HL-60 (cell line): ENCODE measurements at regions not wholly inside any gene's neighbourhood (a gene's known extent, or its start where the extent isn't known, plus 50 kb on each side); places are given as distances from the start of the nearest gene placed in this dataset.

ENCODE experiments used
- DNase-seq, 2 experiments: peaks; one replicate each; pipeline ENCODE4 v3.0.0-alpha.2; 2010 to 2020; ENCODE audit warnings: low read depth in 1 of 2, low spot score in 1 of 2
- H3K27ac ChIP-seq: fragments of 250-450 bp; sonication (Bioruptor Pico); replicated peaks from 2 replicates; pipeline ENCODE4 v1.5.1; 2020; ENCODE audit warnings: mild to moderate bottlenecking, moderate library complexity
- H3K27me3 ChIP-seq: fragments of 250-450 bp; sonication (Bioruptor Pico); 2 replicates; pipeline ENCODE4 v1.5.1; 2021; ENCODE audit warnings: mild to moderate bottlenecking, moderate library complexity; ENCODE audit not compliant: insufficient read depth, poor library complexity, severe bottlenecking
- H3K4me3 ChIP-seq: replicated peaks from 2 replicates; pipeline ENCODE4 v1.5.1; 2011; ENCODE audit warnings: mild to moderate bottlenecking, control low read depth, low read length; ENCODE audit not compliant: insufficient read depth
- GABPA ChIP-seq: IDR thresholded peaks from 2 replicates; pipeline ENCODE4 v1.6.1; 2012; ENCODE audit warnings: low read depth
- POLR2AphosphoS5 ChIP-seq: IDR thresholded peaks from 2 replicates; pipeline ENCODE4 v1.6.1; 2012; ENCODE audit warnings: low read depth
- SPI1 ChIP-seq: IDR thresholded peaks from 2 replicates; pipeline ENCODE4 v1.6.1; 2012; ENCODE audit warnings: low read depth, mild to moderate bottlenecking, borderline replicate concordance
- TF ChIP-seq, protein P1 (sequence below): IDR thresholded peaks from 2 replicates; pipeline ENCODE4 v1.6.1; 2012; ENCODE audit warnings: low read depth; ENCODE audit not compliant: insufficient replicate concordance
- TF ChIP-seq, protein P2 (sequence below): IDR thresholded peaks from one replicate; pipeline ENCODE4 v1.5.1; 2011; ENCODE audit warnings: low read length, control low read depth, inconsistent platforms; ENCODE audit not compliant: insufficient read depth

DNA sequence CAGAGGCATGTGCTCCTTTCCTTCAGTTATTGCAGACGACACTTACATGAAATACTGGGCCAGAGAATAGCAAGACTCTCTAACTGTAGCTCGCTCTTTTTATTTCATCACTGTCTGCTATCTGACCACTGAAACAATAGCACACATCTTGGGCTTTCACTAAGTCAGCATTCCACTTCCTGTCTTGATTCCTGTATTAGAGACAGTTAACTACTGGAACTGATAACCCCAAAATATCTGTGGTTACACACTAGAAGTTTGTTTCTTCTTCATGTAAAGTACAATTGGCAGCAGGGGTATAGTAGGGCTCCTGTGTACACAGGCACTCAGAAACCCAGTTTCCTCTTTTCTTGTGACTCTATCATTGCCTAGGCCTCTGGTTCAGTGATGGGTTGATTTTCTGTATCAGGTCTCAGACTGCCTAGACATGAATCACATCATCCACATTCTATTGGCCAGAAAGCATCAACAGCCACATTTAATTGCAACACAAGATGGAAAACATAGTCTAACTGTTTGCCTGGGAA, 230.2 kb upstream of the CD96 start:
- TF ChIP-seq, protein P1, sequence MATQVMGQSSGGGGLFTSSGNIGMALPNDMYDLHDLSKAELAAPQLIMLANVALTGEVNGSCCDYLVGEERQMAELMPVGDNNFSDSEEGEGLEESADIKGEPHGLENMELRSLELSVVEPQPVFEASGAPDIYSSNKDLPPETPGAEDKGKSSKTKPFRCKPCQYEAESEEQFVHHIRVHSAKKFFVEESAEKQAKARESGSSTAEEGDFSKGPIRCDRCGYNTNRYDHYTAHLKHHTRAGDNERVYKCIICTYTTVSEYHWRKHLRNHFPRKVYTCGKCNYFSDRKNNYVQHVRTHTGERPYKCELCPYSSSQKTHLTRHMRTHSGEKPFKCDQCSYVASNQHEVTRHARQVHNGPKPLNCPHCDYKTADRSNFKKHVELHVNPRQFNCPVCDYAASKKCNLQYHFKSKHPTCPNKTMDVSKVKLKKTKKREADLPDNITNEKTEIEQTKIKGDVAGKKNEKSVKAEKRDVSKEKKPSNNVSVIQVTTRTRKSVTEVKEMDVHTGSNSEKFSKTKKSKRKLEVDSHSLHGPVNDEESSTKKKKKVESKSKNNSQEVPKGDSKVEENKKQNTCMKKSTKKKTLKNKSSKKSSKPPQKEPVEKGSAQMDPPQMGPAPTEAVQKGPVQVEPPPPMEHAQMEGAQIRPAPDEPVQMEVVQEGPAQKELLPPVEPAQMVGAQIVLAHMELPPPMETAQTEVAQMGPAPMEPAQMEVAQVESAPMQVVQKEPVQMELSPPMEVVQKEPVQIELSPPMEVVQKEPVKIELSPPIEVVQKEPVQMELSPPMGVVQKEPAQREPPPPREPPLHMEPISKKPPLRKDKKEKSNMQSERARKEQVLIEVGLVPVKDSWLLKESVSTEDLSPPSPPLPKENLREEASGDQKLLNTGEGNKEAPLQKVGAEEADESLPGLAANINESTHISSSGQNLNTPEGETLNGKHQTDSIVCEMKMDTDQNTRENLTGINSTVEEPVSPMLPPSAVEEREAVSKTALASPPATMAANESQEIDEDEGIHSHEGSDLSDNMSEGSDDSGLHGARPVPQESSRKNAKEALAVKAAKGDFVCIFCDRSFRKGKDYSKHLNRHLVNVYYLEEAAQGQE, result no peak
- TF ChIP-seq GABPA, result no peak
- TF ChIP-seq SPI1, result no peak
- TF ChIP-seq, protein P2, sequence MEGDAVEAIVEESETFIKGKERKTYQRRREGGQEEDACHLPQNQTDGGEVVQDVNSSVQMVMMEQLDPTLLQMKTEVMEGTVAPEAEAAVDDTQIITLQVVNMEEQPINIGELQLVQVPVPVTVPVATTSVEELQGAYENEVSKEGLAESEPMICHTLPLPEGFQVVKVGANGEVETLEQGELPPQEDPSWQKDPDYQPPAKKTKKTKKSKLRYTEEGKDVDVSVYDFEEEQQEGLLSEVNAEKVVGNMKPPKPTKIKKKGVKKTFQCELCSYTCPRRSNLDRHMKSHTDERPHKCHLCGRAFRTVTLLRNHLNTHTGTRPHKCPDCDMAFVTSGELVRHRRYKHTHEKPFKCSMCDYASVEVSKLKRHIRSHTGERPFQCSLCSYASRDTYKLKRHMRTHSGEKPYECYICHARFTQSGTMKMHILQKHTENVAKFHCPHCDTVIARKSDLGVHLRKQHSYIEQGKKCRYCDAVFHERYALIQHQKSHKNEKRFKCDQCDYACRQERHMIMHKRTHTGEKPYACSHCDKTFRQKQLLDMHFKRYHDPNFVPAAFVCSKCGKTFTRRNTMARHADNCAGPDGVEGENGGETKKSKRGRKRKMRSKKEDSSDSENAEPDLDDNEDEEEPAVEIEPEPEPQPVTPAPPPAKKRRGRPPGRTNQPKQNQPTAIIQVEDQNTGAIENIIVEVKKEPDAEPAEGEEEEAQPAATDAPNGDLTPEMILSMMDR, result no peak
- no peak for TF ChIP-seq POLR2AphosphoS5
- Histone ChIP-seq H3K4me3 (no peak overlapping the region), H3K27me3 (no peaks in the 10 kb centered on the region), H3K27ac (no peak overlapping the region)
- no peak for DNase-seq

DNA sequence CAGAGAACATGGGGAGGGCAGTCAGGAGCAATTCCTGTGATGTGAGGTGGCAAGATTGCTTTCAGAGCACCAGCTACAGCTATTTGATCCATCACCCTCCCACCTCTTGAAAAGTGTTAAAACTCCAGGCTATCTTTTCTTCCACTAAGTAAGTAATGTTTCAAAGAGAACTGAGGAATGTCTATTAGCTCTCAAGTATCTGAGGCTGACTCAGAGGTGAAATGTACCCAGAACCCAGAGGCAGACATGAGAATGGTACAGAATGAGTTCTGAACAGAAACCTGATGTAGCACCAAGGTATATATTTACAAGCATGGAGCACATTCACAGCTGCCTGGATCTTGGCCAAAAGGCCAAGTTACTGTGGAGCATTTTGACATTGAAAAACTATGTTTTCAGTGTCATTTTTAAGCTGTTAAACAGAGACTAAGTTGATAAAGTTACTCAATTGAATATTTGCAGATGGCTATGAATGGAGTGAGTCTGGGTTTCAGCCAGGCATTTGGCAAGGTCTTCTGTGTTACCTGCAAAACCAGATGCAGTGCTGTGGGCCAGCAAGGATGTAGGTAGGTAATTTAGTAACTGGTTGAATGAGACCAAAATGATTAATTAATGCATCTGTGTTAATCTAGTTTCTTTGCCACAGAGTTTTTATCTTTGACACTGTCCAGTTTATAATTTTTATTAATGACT, 227.7 kb upstream of the CD96 start:
- no peak for TF ChIP-seq POLR2AphosphoS5
- no peak for TF ChIP-seq GABPA
- TF ChIP-seq, protein P1, result no peak
- TF ChIP-seq, protein P2, result no peak
- no peak for TF ChIP-seq SPI1
- Histone ChIP-seq H3K27ac (no peak overlapping the region), H3K4me3 (no peak overlapping the region), H3K27me3 (no peaks in the 10 kb centered on the region)
- no peak for DNase-seq

DNA sequence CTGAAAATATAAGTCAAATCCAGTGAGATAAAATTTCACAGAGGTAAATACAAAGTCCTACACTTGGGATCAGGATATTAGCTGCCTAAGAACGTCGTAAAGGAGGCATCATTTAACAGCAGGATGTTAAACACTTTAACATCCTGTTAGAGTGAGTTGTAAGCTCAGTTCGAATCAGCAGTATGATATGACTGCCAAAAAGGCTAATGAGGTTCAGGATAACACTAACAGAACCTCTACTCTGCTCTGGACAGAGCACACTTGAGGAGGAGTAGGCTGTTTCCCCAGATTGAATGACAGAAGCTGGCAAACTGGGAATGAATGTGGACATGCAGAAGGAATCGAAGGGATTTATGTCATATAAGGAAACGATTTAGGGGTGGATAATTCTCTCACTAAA, 227.1 kb upstream of the CD96 start:
- no peak overlapping the region for H3K4me3 ChIP-seq
- H3K27ac ChIP-seq, result no peak overlapping the region
- TF ChIP-seq POLR2AphosphoS5 (no peak), GABPA (no peak)
- H3K27me3 ChIP-seq, result no peaks in the 10 kb centered on the region
- no peak for DNase-seq

DNA sequence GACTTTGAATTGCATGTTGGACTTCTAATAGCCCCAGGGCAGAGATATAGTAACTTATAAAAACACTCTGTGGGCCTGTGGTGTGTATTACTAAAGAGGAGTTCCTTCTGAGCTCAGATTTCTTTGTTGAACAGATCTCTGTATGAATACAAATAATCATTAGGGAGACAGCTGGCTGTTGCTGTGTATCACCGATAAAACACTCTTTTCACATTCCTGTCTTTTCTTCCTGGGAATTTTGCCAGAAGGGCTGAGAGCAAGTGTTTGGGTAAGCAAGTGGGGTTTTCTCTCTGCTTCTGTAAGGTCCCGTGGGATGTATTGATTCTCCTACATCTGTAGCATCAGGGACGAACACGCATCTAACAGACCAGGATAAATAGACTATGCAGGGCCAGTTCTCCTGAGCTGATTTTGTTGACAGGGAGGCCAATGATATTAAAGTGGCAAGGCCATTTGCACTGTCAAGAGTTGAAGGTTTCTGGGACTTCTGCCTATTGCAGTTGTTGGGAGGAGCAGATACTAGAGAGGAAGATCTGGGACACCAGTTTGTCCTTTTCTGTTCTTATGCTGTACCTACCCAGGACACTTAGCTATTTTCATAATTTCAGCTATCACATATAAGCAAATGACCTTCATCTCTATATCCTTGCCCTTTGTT, 225.9 kb upstream of the CD96 start:
- DNase-seq, result no peak
- peaks cover 3% of the 10 kb centered on the region for H3K27me3 ChIP-seq

More for the DNA sequence above, 225.9 kb upstream of the CD96 start:
- TF ChIP-seq, protein P2, result no peak
- TF ChIP-seq POLR2AphosphoS5 (no peak), SPI1 (no peak), GABPA (no peak)
- TF ChIP-seq, protein P1, result no peak
- Histone ChIP-seq H3K4me3 (no peak overlapping the region), H3K27ac (no peak overlapping the region)
